Ishikawa (cell line): ENCODE measurements at regions not wholly inside any gene's neighbourhood (a gene's known extent, or its start where the extent isn't known, plus 50 kb on each side); places are given as distances from the start of the nearest gene placed in this dataset.

Experiments
- EP300 ChIP-seq: IDR thresholded peaks from 2 replicates; pipeline ENCODE4 v1.6.1; 2012; ENCODE audit warnings: borderline replicate concordance
- FOXM1 ChIP-seq: IDR thresholded peaks from 2 replicates; pipeline ENCODE4 v1.6.1; 2012; ENCODE audit warnings: low read depth, borderline replicate concordance
- RAD21 ChIP-seq: IDR thresholded peaks from 2 replicates; pipeline ENCODE4 v1.6.1; 2012; ENCODE audit warnings: low read depth
- REST ChIP-seq: IDR thresholded peaks from 2 replicates; pipeline ENCODE4 v1.6.1; 2012; ENCODE audit warnings: low read depth, mild to moderate bottlenecking

- no peak for TF ChIP-seq RAD21
- TF ChIP-seq EP300, result no peak
- no peak for TF ChIP-seq REST
- TF ChIP-seq FOXM1, result no peak
These were observed 287.3 kb upstream of the ADAMTS9 start for GRCh38 chr3:64975147-64975546.
